GM18858 (cell line): ENCODE measurements at regions not wholly inside any gene's neighbourhood (a gene's known extent, or its start where the extent isn't known, plus 50 kb on each side); places are given as distances from the start of the nearest gene placed in this dataset.

Experiments
- ATAC-seq: cut with Tn5 transposase; IDR thresholded peaks from one replicate; pipeline ENCODE4 v1.9.1; 2021; ENCODE audit not compliant: unreplicated experiment

DNA sequence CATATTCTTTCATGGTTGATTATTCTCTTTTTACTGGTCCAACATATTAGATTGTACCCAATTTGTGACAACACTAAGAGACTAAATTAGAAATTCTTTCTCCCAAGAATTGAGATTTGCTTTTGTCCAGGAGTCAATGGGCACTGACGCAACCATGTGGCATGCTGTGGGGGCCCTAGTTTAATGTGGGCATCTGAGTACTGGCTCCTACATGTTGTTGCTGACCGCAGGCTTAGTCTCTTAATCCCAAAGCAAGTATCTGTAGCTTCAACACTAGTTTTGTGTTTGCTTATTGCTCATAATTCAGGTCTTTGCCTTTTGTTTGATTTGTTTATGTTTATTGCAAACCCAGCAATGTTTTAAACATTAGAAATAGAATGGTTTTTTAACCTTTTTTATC, 263.4 kb upstream of the NDST4 start:
- no peak for ATAC-seq

DNA sequence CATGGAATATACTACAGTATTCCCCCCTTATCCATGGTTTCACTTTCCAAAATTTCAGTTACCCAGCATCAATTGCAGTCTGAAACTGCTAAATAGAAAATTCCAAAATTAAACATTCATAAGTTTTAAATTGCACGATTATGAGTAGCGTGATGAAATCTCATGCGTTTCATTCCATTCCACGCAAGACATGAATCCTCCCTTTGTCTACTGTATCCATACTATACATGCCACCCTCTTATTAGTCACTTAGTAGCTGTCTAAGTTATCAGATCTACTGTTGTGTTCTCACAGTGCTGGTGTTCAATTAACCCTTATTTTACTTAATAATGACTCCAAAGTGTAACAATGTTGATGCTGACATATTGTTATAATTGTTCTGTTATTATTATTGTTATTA, 261.2 kb upstream of the NDST4 start:
- no peak for ATAC-seq

DNA sequence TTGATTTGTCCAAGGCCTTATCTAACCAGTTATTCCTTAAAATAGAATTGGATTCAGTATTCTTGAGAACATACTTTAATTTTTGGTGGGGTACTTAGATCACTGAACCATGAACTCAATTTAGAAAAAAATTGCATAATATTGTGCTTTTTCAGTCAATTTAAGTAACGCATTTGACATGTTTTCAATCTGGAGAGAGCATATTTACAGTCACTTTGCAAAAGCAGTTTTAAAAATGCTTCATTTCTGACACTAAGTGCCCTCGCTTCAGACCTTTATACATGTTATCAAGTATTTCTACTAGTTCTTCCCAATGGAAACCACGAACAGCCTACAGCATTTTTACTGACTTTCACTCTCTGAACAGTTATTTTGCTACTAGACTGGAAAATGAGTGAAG, 257.1 kb upstream of the NDST4 start:
- ATAC-seq = no peak

DNA sequence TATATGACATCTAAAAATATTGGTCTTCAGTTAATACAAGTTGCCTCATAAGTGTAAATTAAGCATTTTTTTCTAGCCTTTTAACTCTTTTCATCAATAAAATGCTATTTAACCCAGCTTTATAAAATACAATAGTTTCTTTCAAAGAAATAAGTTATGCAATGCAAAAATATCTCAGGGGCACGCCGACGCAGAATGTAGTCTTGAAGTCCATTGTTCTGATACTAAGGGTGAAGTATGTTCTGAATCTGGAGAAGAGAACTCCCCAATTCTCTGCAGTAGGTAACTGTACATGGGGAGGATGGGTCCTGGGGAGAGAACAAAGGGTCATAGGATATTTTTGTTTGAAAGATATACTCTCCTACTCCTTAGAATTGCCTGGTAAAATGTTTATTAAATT, 256.6 kb upstream of the NDST4 start:
- ATAC-seq = no peak

DNA sequence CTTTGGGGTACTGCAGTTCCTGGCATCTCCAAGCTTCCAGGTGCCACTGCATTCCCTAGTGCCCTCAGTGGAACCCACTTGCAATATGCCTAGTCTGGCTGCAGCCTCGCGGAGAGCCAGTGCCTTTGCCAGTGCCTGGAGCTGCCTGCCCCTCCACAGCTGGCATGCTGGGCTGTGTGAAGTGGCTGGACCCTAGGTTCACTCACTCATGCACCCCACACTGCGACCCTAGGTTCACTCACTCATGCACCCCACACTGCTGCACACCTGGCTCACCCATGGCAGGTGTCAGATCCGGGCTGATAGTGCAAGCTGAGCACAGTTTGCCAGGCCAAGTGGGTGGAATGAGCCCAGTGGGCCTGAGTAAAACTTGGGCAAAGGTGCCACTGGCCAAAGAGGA, 253.0 kb upstream of the NDST4 start:
- no peak for ATAC-seq

DNA sequence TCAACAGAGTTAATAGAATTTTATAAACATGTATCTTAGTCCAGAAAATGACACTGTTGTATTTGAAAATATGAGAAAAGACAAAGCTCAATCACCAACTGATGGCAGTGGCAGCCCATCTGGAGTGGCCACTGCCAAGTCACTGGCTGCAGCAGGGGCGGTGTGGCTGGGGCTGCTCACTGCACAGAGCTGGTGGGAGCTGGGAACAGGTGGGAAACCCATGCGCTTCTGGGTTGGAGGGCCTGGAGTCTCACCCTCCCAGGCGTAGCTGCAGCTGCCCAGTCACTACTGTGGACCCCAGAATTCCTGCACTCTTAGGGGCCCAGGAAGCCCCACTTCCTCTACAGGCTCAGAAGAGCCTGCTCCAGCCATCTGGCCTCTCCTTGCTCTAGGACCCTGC, 251.8 kb upstream of the NDST4 start:
- no peak for ATAC-seq

DNA sequence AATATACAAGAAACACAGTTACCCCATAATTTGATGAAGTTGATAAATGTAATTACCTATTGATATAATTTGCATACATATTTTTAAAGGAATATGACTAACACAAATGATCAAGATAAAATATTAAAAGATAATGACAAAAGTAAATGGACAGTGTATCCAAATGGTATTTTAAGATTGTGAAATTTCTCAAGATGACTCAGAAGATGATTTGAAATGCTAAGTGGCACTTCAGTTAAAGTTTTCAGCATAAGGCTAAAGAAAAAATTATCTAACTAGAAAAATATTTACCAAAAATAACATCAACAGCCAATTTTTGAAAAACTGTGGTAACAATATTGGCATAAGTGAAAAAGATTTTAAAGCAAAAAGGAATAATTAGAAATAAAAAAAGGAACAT, 248.4 kb upstream of the NDST4 start:
- ATAC-seq = no peak

DNA sequence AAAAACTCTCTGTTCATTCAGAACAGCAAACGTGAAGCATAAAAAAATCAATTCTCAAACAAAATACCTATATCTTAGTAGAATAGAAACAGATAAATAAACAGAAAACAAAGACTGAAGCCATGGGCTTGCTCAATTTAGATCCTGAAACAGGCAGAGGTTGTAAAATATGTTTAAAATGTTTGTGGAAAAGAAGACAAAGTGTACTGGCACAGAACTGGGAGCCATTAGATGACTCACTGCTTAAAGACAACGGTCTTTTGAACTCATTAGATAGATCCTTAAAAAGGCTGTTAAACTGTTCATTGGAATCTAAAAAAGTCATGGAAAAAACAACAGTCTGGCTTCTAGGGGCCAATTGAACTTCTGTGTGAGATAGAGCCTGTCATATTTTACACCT, 247.0 kb upstream of the NDST4 start:
- no peak for ATAC-seq

DNA sequence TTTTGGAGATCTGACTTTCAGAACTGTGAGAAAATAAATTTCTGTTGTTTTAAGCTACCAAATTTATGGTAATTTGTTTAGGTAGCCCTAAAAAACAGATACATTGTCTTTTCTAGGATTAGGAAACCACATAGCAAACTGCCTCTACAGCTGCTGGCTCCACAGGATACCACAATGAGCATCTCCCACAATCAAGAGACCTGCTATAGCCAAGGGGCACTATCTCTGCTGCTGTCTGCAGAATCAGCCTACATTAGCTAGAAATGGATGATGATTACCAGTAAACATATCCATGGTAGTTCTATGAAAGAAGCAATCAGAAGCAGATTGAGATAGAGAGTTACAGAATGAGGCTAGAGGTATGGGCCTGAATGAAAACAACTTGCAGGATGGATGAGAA, 244.4 kb upstream of the NDST4 start:
- no peak for ATAC-seq

DNA sequence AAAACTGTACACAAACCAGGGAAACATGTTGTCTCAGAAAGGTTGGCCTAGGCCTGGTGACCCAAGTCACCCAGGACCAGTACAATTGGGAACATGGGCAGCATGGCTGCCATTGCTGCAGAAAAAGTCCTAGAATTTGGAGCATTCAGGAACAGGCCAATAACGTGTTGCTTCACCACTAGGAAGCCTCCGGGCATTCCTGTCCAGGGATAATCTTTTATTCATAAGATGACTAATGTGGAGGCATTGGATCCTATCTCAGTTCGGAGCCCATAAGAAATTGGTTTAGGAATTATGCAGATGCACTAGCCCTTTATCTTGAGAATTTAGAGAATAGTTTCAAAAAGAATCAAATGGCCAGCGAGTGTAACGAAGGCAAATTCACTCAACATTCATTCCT, 242.8 kb upstream of the NDST4 start:
- ATAC-seq = no peak

DNA sequence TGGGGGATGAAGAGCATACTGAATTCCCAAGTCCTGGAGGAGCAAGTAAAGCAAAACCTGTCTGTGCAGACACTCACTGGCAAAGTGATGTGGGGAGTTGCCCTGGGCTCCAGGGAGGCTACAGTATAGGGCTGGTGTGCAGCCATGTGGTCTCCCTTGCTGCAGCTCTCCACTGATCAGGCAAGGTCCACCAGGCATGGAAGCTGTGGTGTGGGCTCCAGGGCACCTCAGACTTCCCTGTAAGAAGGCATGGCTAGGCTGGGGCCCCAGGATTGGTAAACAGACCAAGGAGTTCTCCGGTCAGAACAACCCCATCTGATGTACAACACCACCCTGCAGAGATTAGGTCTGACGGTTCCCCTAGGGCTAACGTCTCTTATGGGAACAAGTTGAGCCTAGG, 241.9 kb upstream of the NDST4 start:
- no peak for ATAC-seq

DNA sequence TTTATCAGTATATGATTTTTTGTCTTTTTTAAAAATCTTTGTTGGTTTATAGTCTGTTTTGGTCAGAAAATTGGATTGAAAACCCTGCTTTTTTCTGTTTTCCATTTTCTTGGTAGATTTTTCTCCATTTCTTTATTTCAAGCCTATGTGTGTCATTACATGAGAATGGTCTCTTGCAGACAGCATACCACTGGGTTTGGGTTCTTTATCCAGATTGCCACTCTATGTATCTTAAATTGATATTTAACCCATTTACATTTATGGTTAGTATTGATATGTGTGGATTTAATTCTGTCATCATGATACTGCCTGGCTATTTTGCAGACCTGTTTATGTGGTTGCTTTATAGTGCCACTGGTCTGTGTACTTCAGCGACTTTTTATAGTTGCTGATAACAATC, 239.9 kb upstream of the NDST4 start:
- no peak for ATAC-seq

DNA sequence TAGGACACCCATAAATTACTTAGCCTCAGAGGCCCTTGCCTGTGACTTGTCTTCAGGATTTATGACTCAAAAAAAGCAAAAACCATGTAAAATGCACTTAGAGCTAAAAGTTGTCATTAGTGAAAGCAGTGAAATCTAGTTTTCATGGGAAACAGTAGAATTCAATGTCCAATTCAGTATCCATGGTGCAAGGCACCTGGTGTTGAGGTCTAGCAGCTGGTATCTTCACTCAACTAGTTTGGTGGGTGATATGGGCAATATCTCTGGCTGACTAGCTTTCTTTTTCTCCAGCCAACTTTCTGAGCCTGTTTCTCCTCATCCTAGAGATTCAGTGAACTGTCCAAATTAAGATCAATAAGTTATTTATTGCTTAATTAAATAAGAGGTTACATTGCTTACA, 229.8 kb upstream of the NDST4 start:
- no peak for ATAC-seq

DNA sequence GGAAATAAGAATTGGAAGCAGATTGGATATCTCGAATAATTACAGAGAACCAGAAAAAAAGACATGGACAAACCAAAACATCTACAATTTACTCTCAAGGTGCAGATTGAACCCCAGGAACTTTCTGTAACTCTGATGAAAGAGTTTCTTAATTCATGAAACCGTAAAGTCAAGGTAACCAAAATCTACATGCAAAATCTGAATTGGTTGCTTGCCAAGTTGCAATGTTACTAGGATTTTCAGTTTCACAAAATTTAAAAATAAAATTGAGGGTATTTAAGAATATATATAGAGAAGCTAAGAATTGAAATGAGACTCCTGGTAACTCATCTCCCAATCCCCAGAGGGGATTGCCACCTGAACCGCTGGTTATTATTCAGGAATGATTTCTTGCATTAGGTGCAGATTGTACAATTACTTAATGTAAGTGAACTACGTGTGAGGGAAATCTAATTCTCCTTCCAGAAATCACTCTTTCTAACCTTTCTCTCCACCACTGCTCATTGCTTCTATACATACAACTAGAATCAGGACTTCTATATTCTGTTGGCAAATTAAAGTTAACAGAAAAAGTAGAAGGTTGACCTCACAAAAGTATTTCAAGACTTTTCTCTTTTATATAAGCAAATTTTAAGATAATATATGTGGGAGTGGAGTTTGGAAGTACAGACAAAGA, 221.5 kb upstream of the NDST4 start:
- peak; percentile 80 for ATAC-seq

DNA sequence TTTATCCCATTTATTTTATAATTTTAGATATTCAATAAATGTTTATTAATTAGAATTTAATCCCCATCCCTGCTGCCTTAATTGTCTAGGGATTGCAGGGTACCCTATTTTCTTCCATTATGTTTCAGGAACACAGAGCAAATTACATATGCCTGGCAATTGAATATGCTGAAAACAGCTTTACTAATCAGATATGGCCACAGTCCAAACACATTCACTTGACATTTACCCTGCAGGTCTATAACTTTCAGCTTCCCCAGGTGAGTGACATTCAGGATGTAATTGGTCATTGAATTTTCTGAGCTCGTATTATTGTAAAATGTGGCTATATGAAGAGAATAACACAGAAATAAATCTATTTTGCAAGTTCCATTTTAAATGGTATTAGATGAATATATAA, 218.7 kb upstream of the NDST4 start:
- ATAC-seq = no peak

DNA sequence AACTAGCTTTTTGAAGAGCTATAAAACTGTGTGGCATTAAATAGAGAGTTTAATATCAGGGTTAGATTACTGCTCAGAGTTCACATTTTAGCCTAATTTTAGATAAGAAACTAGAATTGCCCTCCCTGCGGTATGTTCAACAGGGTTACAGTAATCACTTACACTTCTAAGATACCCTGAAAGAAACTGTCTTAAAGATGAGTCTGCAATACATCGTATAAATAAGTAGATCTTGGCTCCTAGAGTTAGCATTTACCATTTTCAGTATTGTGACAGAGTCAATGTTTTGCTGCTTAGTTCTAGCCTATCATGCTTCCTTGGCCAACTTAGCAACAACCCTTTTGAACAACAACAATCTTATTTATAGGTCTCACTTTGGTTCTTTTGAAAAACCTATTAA, 217.8 kb upstream of the NDST4 start:
- ATAC-seq = no peak

DNA sequence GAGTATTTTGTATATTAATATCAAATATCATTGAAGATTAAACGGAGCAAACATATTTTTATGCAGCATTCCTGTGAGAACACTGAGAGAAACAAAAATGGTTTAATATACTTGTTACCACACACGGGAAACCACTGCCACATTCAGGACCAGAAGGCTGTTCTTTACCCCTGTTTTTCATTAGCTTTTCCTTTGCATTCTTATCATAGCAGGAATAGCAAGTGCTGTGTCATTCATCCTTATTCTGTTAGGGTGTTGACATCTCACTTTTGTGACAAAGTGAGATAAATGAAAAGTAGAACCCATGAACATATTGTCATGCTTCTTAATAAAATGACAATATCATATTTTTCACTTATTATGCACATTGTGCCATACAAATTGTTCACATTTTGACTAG, 212.4 kb upstream of the NDST4 start:
- no peak for ATAC-seq

DNA sequence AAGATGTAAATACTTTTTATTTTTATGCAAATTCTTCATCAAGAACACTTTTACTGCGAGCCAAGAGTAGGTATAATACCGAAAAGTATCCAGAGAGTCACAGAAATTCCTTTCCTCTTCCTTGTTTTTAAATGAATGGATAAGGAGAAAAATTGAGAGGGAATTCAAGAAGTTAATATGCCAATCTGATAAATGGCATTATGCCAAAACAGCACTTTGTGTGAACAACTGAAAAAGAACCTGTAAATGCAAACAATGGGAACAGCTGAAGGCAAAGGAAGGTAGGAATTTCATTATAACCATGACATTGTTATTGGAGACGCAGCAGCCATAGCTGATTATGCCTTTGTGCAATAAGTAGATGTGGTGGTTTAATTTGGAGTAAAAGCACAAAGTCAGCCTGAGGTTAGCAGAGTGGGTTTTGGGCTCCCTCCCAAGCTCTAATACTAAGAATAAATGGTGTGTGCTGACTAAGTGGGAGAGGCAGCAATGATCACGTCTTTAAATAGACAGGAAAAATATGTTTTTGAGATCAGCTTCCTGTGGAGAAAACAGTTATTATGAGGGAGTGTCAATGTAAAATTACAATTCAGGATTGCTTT, 209.8 kb upstream of the NDST4 start:
- ATAC-seq = no peak

DNA sequence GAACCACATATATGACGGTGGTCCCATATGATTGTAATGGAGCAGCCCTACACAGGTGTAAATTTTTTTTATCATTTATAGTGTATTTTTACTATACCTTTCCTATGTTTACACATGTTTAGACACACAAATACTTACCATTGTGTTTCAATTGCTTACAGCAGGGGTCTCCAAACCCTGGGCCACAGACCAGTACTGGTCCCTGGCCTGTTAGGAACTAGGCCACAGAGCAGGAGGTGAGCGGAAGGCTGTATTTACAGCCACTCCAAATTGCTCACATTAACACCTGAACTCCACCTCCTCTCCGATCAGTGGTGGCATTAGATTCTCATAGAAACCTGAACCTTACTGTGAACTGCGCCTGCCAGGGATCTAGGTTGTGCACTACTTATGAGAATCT, 201.8 kb upstream of the NDST4 start:
- no peak for ATAC-seq

DNA sequence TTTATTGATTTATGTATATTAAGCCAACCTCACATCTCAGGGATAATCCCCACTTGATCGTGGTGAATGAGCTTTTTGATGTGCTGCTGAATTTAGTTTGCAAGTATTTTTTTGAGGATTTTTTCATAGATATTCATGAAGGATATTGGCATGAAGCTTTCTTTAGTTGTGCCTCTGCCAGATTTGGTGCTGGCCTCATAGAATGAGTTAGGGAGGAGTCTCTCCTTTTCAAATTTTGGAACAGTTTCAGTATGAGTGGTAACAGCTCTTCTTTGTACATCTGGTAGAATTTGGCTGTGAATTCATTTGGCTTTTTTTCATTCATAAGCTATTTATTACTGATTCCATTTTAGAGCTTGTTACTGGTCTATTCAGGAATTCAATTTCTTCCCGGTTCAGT, 197.2 kb upstream of the NDST4 start:
- ATAC-seq = no peak

DNA sequence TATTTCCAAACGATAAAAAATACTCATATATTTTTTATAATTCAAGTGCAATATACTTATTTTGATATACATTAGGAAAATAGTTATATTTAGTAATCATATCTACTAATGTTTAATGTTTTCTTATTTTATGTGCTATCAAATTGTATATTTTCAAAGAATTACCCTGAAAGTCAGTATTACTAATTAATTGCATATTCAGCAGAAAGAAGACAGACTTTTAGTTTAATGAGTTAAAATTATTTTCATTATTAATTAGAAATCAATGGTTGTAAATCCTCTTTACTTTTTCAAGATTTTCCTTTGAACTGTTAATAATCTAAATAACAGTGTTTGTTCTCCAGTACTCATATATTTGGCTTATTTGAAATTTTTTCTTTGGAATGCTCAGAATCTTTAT, 181.3 kb upstream of the NDST4 start:
- ATAC-seq = no peak

DNA sequence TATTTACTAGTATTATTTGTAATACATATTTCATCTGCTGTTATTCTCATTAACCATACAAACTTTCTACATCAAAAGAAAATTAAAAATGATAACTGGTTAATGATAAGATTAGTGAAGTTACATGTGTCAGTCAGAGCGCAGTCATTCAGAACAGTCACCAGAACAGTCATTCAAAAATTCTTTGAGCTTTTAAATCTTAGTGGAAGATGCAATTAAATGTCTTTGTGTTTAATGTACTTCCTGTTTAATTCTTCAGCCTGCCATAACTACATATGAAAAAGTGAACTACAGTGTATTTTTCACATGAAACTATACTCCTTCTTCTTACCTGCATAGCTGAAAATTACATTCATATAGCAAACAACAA, 179.7 kb upstream of the NDST4 start:
- no peak for ATAC-seq

DNA sequence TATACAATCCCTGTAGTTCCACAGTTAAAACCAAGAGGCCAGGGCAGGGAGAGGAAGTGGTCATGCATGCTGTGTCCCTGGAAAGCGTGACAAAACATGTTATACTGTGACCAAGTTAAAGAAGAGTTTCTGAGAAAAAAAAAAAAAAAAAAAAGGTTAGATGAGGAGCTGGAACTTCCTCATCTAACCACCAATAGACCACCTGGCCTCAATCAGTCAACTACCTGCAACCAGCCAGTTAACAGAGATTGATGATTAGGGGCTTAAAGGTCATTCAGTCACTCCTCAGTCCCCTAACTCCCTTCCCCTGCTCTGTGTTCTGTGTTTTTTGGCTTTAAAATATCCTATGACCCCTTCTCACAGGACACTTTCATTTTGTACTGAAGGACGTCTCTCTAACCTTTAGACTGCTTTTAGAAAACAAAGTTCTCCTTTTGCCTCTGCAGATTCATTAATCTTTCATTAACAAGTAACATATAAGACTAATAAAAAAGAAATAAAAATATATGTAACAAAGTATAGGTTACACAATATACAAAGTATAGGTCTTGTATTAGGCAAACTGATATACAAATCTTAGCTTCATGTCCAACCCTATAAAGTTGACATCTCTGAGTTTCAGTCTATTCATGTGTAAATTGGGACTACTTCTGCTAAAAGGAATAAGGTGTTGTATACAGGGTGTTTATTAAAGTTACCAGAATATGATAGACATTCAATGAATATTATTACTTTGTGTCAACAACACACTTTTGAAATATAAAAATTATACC, 179.1 kb upstream of the NDST4 start:
- peak; percentile 35 for ATAC-seq
